GM18870 (cell line): ENCODE measurements at regions not wholly inside any gene's neighbourhood (a gene's known extent, or its start where the extent isn't known, plus 50 kb on each side); places are given as distances from the start of the nearest gene placed in this dataset.

Experiments used
- ATAC-seq: cut with Tn5 transposase; IDR thresholded peaks from one replicate; pipeline ENCODE4 v1.9.1; 2021; ENCODE audit warnings: moderate library complexity; ENCODE audit not compliant: unreplicated experiment

- ATAC-seq, result no peak
Measured at GRCh38 chr10:44326474-44327030, 58.3 kb downstream of the CXCL12 start.

DNA sequence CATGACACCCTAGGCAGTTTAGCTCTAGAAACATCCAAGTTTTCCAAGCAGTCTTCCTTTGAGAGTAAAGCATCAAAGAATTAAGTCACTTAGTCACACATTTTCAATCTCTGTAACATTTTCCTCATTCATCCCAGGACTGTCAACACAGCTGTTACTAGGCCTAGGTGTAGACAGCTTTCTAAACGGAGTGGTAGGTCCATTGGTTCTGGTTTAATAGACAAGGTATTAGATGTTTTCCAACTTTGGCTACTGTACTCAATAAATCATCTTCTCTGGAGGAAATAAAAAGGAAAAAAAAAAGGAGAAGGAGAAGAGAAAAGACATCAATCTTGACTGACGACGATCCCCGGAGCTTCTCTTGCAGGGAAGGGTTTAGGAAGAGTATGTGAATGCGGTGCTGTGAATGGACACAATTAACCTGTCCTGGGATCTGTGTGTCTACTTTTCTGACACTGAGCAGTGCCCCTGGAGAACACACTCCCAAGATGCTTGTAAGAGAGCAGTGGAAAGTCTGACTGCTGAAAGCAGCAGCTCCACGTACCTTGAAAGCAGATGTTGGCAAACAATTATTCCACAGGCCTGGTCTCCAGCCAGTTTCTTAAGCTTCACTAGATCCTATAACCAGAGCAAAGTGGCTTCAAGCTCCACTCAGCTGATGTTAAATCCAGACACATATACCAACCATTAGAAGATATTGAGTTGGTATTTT, 59.1 kb downstream of the CXCL12 start:
- ATAC-seq, result no peak

DNA sequence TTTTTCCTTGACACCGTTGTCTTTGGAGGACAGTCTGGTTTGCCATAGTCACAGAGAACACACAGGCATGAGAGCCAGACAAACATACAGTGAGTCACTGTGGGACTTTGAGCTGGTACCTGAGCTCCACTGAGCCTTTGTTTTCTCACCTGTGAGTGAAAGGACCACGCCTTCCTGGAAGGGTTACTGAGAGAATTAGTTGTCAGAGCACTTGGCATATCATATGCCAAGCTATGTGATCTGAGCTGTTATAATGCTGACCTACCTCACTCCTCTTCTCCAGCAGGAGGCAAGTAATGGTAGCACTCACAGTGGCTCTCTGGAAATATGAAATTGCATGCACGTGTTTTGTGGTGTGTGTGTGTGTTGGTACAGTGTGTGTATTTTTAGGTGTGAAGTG, 59.7 kb downstream of the CXCL12 start:
- ATAC-seq, result no peak

DNA sequence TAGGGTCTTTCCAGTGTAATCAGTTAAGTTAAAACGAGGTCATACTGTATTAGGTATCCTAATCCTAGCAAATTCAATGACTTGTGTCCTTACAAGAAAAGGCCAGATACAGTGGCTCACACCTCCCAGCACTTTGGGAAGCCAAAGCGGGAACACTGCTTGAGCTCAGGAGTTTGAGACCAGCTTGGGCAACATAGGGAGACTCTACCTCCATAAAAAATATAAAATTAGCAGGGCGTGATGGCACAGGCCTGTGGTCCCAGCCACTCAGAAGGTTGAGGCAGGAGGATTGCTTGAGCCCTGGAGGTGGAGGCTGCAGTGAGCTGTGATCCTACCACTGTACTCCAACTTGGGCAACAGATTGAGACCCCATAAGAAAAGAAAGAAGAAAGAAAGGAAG, 61.1 kb downstream of the CXCL12 start:
- ATAC-seq, result no peak

GRCh38 chr10:44322137-44322536, 62.8 kb downstream of the CXCL12 start:
- ATAC-seq, result no peak

GRCh38 chr10:44320756-44321155, 64.1 kb downstream of the CXCL12 start:
- no peak for ATAC-seq

DNA sequence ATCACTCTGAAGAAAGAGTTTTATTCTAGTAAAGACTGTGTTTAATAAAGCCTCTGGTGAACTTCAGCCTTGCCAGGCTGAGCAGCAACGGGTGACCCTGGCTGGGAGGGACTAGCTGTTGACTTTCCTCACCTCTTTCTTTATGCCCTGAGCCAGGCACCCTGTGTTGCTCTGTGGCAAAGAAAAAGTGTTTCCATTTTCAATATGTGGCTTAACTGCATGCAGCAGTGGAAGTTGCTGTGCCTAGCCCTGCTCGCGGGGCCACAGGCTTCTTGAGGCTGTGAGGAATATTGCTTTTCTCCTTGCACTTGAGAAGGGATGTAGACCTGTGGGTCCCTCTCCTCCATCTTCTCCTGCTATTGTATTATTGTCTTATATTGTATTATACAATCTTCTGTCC, 67.0 kb downstream of the CXCL12 start:
- ATAC-seq, result no peak

GRCh38 chr10:44316922-44317215, 68.0 kb downstream of the CXCL12 start:
- no peak for ATAC-seq

GRCh38 chr10:44316187-44316921, 68.5 kb downstream of the CXCL12 start:
- ATAC-seq, result no peak

DNA sequence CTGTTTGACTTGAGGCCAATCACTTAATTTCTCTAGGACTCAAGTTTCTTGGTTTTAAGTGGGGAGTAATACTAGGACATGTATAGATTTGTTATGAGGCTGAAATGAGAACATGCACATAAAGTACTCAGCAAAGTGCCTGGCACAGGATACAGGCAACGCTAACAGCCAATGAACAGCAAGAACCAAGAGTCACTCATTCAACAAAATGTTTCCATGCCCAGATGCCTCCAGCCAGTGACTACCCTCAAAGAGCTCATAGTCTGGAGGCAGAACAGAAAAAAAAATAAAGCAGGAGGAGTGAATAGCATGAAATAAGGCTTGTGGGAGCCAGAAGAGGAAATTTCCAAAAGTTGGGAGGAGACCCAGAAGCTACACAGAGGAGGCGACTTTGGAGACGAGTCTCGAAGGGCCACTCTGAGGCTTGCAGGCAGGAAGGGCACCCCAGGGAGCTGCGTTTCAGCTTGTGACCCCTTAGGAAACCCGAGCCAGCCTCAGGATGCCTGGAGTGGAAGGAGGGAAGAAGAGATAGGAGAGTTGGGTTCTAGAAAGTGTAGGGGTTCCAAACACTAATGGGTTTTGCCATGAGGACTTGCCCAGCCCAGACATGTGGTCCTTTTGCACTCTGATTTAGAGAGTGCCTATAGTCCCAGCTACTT, 70.0 kb downstream of the CXCL12 start:
- ATAC-seq, result no peak

- ATAC-seq, result no peak
Measured at GRCh38 chr10:44313761-44314165, 71.1 kb downstream of the CXCL12 start.

DNA sequence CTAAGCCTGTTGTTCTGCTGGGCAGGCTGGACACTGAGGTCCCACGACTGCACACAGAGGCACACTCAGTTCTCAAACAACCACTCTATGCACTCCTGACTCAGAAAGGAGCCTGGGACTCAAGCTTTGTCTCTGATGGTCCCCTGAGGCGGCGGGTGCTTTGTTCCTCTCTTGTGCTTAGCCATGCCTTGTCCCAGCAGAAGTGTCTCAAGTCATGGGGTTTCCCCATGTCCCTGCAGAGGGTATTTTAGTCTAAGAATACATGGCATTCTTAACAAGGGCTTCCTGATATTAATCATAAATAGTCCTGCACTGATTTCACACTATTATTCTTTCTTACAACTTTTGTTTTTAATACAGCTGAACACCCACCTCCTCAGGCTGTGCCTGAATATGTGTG, 72.5 kb downstream of the CXCL12 start:
- no peak for ATAC-seq

- ATAC-seq, result no peak
Measured at GRCh38 chr10:44311563-44312051, 73.3 kb downstream of the CXCL12 start.

DNA sequence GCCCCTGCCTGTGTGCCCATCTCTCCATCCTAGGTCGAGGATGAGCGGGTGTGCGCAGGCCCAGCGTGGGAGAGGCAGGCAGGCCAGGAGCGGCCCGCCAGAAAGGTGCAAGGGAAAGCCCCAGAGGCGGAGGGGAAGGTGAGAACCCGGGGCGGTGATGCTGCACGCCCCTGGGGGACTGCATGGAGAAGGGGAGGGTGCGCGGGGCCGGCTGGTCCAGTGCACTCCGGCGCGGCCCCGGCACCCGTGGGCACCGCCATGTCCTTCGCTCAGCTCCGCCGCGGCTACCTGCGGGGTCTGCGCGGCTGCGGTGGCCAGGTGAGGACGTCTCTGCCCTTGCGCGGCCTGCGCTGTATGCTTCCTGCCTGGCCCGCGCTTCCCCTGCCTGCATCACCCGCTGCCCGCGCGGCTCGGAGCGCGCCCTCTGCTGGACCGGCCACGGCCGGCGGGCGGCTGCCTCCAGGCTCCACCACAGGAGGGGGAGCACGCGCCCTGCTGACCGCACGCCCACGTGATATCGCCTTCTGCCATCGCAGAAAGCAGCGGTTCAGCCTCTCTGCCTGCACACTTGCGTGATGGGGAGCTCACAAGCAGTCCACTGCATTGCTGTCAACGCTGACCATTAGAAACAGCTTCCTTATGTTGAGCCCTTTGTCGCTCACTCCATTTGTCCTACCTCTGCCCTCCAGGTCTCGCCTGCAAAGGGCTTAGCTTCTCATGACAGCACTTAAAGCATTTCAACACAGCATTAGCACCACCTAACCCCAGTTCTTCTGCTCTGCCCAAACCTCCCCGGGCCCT, 73.9 kb downstream of the CXCL12 start:
- peak; percentile 48 for ATAC-seq

GRCh38 chr10:44309939-44310761, 74.7 kb downstream of the CXCL12 start:
- no peak for ATAC-seq

DNA sequence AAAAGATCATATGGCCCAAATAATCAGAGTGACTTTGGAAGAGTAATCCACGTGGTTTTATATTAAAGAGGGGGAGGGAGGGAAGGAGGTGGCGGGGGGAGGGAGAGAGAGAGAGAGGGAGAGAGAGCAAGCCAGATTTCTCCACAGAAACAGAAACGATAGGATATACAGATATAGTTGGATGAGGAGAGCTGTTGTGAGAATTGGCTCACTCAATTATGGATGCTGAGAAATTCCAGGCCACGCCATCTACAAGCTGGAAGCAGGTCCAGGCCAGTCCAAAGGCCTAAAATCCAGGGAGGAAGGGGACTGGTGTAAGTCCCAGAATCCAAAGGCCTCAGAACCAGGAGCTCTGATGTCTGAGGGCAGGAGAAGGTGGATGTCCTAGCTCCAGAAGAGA, 75.5 kb downstream of the CXCL12 start:
- ATAC-seq, result no peak

GRCh38 chr10:44308935-44309334, 76.0 kb downstream of the CXCL12 start:
- ATAC-seq, result no peak

GRCh38 chr10:44307691-44308090, 77.2 kb downstream of the CXCL12 start:
- no peak for ATAC-seq

DNA sequence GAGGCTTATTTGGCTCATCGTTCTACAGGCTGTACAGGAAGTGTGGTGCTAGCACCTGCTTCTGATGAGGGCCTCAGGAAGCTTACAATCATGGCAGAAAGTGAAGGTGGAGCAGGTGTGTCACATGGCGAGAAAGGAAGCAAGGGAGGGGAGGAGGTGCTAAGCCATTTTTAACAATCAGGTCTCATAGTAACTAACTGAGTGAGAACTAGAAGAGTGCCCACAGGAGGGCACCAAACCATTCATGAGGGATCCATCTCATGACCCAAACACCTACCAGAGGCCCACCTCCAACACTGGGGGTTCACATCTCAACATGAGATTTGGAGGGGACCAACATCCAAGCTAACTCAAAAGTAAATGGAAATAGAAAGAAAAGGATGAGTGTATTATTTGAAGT, 78.1 kb downstream of the CXCL12 start:
- ATAC-seq, result no peak

- no peak for ATAC-seq
Measured at GRCh38 chr10:44306147-44306710, 78.7 kb downstream of the CXCL12 start.
